GM18505 (cell line): ENCODE measurements at regions not wholly inside any gene's neighbourhood (a gene's known extent, or its start where the extent isn't known, plus 50 kb on each side); places are given as distances from the start of the nearest gene placed in this dataset.
"Not testable (repeated sequence)": the region's sequence is repeated elsewhere in the genome, so short reads cannot be mapped to it uniquely, and the experiment has no call there.

Experiments
- ATAC-seq: cut with Tn5 transposase; IDR thresholded peaks from one replicate; pipeline ENCODE4 v1.9.1; 2021; ENCODE audit not compliant: unreplicated experiment
- POLR2A ChIP-seq: IDR thresholded peaks from 4 replicates; pipeline ENCODE4 v1.6.1; 2011; ENCODE audit warnings: borderline replicate concordance; ENCODE audit not compliant: insufficient read depth, insufficient read length; ENCODE audit errors: extremely low read depth

DNA sequence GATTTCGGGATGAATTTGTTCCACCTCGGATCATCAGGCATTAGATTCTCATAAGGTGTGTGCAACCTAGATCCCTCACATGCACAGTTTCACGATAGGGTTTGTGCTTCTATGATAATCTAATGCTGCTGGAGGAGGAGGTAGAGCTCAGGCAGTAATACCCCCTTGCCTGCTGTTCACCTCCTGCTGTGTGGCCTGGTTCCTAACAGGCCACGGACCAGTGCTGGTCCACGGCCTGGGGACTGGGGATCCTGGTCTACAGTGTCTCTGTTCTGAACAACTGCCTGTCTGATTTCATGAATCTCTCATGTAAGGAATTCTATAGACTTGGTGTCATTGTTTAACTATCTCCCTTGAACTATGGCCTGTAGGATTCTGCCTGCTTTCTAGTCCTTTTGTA is 269.9 kb downstream of the SPRY1 start:
- no peak for ATAC-seq
- TF ChIP-seq POLR2A, result no peak

DNA sequence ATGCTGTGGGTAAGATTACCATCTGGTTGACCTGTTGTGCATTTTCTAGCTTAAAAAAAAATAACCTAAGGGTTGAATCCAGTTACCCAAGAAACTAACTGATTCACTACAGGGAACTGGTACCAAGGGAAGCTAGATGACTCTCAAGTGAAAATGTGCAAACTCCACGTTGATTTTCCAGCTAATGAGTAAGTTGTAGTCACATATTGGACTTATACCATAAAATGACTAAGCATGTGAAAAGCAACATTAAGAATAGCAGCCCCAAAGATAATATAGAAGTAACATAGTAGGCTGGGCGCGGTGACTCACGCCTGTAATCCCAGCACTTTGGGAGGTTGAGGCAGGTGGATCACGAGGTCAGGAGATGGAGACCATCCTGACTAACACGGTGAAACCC is 270.9 kb downstream of the SPRY1 start:
- ATAC-seq, result no peak
- TF ChIP-seq POLR2A, result no peak

GRCh38 chr4:123667991-123668390 is 271.4 kb downstream of the SPRY1 start:
- no peak for TF ChIP-seq POLR2A
- ATAC-seq, result no peak

- ATAC-seq, result peak; percentile 96
- no peak for TF ChIP-seq POLR2A
Measured at GRCh38 chr4:123671636-123672404, 275.2 kb downstream of the SPRY1 start.

GRCh38 chr4:123672987-123673386 is 276.4 kb downstream of the SPRY1 start:
- no peak for ATAC-seq
- no peak for TF ChIP-seq POLR2A

DNA sequence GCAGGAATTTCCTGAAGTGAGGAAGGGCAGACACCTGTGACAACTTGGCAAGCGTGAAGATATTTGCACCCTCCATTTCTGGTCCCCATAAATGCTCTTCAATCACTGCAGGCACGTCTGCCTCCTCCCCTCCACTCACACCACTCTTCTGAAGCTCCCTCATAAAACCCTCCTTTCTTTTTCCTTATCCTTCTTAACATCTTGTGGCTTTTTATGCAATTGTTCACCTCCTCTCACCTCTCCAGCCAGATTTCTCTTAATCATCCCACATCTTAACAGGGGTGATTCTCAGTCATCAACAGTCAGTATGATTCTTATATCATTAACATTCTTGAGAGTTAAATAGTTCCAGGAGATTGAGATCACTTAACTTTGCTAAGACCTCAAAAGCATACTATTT is 277.4 kb downstream of the SPRY1 start:
- TF ChIP-seq POLR2A, result no peak
- ATAC-seq, result no peak

DNA sequence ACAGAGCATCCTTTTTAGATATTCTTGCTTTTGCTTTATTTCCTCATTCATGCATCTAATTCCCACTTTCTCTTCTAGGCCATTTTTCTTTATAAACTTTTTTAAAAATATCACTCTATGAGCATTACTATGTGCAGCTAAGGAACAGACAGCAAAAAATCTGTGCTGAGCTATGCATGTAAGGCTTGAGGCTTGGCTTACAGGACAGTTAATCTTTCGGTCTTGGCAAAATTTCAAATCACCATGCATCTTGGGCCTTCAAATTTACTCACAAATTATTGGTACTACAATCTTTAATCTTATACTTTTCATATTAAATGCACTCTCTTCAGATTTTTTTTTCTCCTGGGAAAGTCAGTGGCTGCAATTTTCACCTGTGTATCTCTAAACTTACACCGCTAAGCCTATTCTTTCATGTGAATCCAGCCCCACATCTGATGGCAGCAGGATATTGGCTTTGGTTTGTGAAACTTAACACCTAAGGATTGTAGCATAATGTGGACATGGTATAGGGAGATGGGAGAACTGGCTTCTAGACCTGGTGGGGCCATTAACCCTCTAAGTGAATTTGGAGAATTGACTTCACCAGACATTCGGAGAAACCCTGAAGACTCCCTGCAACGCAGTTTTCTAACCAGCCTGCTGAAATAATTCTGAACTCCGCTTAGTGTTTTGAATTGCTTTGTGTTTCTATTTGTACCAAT is 278.3 kb downstream of the SPRY1 start:
- ATAC-seq, result no peak
- no peak for TF ChIP-seq POLR2A

DNA sequence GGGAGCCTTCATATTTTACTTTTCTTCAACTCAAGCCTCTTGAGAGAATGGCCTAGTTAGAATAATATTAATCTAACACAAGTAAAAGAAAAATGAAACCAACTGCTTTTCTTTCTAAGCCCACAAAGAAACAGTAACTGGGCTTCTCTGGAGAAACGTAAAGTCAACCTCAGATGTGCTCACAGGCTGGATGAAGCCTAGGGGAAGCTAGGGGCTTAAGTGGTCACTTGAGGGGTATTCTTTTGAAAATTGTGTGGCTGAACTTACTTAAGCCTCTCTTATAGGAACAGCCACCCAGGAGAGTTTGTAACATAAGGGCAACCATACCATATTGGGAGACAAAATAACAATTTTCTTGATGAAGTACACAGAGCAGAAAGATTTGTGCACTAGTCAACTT is 279.0 kb downstream of the SPRY1 start:
- no peak for ATAC-seq

DNA sequence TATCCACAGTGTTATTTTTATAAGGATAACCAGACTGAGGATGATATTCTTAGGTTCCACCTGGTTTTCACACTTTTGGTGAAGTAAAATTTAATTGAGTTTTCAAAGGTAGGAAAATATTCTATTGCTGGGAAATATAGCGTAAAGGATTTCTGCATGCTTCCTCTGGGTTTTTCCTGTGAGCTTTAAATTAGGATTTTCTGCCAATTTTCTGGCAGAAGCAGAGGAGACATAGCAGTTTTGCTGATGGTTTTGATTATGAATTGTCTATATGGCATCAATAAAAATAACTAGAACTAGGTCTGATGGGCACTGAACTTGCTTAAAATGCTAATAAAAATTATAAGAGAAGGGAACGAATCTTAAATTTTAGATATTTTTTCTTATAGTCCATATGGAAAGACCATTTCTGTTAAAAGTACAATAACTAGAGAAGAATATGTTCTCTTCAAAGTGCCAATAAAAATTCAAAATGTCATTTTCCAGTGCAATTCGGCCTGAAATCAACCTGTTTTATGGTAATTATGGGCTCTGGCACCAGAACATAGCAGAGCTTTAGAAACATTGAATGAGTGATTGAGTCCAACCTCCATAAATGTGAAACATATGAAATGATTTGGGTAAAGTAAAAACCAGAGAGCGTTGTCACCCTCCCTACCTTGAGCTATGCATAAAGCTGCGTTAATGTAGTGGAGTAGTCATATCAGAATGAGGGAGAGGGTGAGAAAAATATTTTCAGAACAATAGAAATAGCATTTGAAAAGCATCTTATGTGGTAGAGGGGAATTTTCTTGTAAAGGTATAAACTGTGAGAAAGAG is 279.7 kb downstream of the SPRY1 start:
- ATAC-seq, result no peak
- TF ChIP-seq POLR2A, result no peak

More for the DNA sequence above, 279.0 kb downstream of the SPRY1 start:
- no peak for TF ChIP-seq POLR2A

DNA sequence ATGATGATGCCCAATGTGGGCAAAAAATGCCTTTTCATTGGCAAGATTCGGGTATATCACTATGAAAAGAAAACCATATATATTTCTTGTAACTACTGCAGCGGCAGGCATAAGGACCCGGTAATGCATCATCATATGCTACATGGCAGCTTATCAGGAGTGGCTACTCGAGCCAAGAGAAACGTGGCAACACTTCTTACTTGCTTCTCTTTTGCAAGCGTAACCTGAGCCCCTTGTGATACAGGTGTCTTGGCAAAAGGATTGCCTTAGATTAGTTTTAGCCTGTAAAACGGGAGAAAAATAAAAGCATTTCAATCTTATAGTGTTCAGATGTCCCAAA is 280.3 kb downstream of the SPRY1 start:
- no peak for ATAC-seq
- TF ChIP-seq POLR2A, result no peak

DNA sequence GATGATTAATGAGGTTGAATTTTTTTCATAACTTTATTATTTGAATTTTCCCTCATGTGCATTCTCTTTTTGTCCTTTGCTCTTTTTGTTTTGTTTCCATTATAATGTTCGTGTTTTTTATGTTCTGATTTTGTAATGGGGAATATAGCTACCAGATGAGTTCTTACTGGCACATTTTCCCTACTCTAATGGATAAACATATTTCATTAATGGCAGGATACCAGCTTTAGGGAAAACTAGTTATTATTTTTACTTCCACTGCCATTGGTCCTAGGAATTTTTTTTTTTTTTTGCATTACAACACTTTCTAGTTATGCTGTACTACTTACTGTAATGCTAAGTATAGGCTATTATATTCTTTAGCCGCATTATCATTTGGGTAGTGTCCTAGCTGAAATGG is 286.3 kb downstream of the SPRY1 start:
- no peak for ATAC-seq
- no peak for TF ChIP-seq POLR2A

GRCh38 chr4:123684937-123685336 is 288.3 kb downstream of the SPRY1 start:
- ATAC-seq, result not testable (repeated sequence)

DNA sequence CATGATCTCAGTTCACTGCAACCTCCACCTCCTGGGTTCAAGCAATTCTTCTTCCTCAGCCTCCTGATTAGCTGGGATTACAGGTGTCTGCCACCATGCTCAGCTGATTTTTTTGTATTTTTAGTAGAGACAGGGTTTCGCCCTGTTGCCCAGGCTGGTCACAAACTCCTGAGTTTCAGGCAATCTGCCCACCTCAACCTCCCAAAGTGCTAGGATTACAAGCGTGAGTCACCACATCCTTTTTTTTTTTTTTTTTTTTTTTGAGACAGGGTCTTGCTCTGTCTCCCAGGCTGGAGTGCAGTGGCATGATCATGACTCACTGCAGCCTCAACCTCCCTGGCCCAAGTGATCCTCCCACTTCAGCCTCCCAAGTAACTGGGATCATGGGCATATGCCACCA is 298.9 kb downstream of the SPRY1 start:
- ATAC-seq, result not testable (repeated sequence)

- TF ChIP-seq POLR2A, result no peak
- no peak for ATAC-seq
Measured at GRCh38 chr4:123696687-123697086, 300.1 kb downstream of the SPRY1 start.
